MM.1S (cell line): ENCODE measurements at regions not wholly inside any gene's neighbourhood (a gene's known extent, or its start where the extent isn't known, plus 50 kb on each side); places are given as distances from the start of the nearest gene placed in this dataset.

Experiments
- CTCF ChIP-seq: fragments of 300-600 bp; sonication (generic); IDR thresholded peaks from 2 replicates; pipeline ENCODE4 v1.5.1; 2016; ENCODE audit warnings: antibody characterized with exemption, low read length, mixed read lengths
- EZH2 ChIP-seq: fragments of 300-600 bp; sonication (generic); optimal IDR thresholded peaks from 2 replicates; pipeline ENCODE3; 2017; ENCODE audit warnings: low read depth, mild to moderate bottlenecking, antibody characterized with exemption, low read length, mixed read lengths

GRCh38 chr9:75609401-75609800 is 281.1 kb upstream of the PCSK5 start:
- TF ChIP-seq CTCF (no peak), EZH2 (no peak)
